SK-N-SH treated with all-trans-retinoic acid at 6 μM for 48 hours (cell line): ENCODE measurements at regions not wholly inside any gene's neighbourhood (a gene's known extent, or its start where the extent isn't known, plus 50 kb on each side); places are given as distances from the start of the nearest gene placed in this dataset.

Experiments
- CSDC2 ChIP-seq: fragments of 250-450 bp; sonication (Bioruptor Pico); IDR thresholded peaks from 2 replicates; pipeline ENCODE4 v1.5.0; 2020; ENCODE audit warnings: mild to moderate bottlenecking, moderate library complexity
- GLIS3 ChIP-seq: fragments of 250-450 bp; sonication (Bioruptor Pico); IDR thresholded peaks from 2 replicates; pipeline ENCODE4 v1.5.0; 2020; ENCODE audit warnings: mild to moderate bottlenecking, moderate library complexity
- OSR1 ChIP-seq: fragments of 250-450 bp; sonication (Bioruptor Pico); IDR thresholded peaks from 2 replicates; pipeline ENCODE4 v1.8.0; 2022; ENCODE audit warnings: moderate library complexity, mild to moderate bottlenecking, inconsistent platforms
- RARB ChIP-seq: fragments of 250-450 bp; sonication (Bioruptor Pico); IDR thresholded peaks from 2 replicates; pipeline ENCODE4 v1.8.0; 2021; ENCODE audit warnings: mild to moderate bottlenecking, moderate library complexity
- TCF4 ChIP-seq: fragments of 250-450 bp; sonication (Bioruptor Pico); IDR thresholded peaks from 2 replicates; pipeline ENCODE4 v1.8.0; 2021; ENCODE audit warnings: mild to moderate bottlenecking, moderate library complexity, borderline replicate concordance
- ZC3H10 ChIP-seq: fragments of 250-450 bp; sonication (Bioruptor Pico); IDR thresholded peaks from 2 replicates; pipeline ENCODE4 v1.5.1; 2021; ENCODE audit warnings: mild to moderate bottlenecking, moderate library complexity
- ZNF565 ChIP-seq: fragments of 450-650 bp; formaldehyde crosslinking; conservative IDR thresholded peaks from 2 replicates; pipeline ENCODE4 v1.5.0; 2020; ENCODE audit warnings: low read depth, mild to moderate bottlenecking, moderate library complexity
- ZNF8 ChIP-seq: fragments of 450-650 bp; formaldehyde crosslinking; IDR thresholded peaks from 2 replicates; pipeline ENCODE4 v1.5.0; 2020; ENCODE audit warnings: mild to moderate bottlenecking, moderate library complexity
- TF ChIP-seq, protein P1 (sequence below): fragments of 250-450 bp; sonication (Bioruptor Pico); IDR thresholded peaks from 2 replicates; pipeline ENCODE4 v1.5.1; 2021; ENCODE audit warnings: mild to moderate bottlenecking, moderate library complexity
- TF ChIP-seq, protein P2 (sequence below): fragments of 250-450 bp; sonication (Bioruptor Pico); IDR thresholded peaks from 2 replicates; pipeline ENCODE4 v1.8.0; 2020; ENCODE audit warnings: mild to moderate bottlenecking, moderate library complexity, borderline replicate concordance
- TF ChIP-seq, protein P3 (sequence below): fragments of 250-450 bp; sonication (Bioruptor Pico); IDR thresholded peaks from 2 replicates; pipeline ENCODE4 v1.5.1; 2020; ENCODE audit warnings: low read depth, mild to moderate bottlenecking, moderate library complexity

DNA sequence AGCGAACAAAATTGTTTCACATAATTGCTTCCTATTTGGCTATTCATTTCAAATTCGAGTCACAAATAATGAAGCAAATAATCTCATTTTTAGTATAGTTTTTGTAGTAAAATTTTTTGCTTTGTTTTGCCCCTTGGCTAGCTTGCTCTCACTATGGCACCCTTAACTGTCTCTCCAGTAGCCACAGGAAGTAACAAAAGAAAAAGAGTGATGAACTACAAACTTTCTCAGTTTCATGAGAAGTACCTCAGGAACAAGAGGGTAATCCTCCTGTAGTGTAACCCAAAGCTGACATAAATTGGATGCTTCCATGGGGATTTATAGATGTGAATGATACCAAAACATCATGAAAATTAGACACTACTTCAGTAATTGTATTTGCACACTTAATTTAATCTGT lies 242.9 kb downstream of the BARHL2 start:
- TF ChIP-seq, protein P1, sequence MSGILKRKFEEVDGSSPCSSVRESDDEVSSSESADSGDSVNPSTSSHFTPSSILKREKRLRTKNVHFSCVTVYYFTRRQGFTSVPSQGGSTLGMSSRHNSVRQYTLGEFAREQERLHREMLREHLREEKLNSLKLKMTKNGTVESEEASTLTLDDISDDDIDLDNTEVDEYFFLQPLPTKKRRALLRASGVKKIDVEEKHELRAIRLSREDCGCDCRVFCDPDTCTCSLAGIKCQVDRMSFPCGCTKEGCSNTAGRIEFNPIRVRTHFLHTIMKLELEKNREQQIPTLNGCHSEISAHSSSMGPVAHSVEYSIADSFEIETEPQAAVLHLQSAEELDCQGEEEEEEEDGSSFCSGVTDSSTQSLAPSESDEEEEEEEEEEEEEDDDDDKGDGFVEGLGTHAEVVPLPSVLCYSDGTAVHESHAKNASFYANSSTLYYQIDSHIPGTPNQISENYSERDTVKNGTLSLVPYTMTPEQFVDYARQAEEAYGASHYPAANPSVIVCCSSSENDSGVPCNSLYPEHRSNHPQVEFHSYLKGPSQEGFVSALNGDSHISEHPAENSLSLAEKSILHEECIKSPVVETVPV (CRISPR knock-in tag): no peak
- TF ChIP-seq GLIS3: no peak
- TF ChIP-seq, protein P2, sequence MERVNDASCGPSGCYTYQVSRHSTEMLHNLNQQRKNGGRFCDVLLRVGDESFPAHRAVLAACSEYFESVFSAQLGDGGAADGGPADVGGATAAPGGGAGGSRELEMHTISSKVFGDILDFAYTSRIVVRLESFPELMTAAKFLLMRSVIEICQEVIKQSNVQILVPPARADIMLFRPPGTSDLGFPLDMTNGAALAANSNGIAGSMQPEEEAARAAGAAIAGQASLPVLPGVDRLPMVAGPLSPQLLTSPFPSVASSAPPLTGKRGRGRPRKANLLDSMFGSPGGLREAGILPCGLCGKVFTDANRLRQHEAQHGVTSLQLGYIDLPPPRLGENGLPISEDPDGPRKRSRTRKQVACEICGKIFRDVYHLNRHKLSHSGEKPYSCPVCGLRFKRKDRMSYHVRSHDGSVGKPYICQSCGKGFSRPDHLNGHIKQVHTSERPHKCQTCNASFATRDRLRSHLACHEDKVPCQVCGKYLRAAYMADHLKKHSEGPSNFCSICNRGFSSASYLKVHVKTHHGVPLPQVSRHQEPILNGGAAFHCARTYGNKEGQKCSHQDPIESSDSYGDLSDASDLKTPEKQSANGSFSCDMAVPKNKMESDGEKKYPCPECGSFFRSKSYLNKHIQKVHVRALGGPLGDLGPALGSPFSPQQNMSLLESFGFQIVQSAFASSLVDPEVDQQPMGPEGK (CRISPR knock-in tag): no peak
- no peak for TF ChIP-seq ZNF8
- TF ChIP-seq, protein P3, sequence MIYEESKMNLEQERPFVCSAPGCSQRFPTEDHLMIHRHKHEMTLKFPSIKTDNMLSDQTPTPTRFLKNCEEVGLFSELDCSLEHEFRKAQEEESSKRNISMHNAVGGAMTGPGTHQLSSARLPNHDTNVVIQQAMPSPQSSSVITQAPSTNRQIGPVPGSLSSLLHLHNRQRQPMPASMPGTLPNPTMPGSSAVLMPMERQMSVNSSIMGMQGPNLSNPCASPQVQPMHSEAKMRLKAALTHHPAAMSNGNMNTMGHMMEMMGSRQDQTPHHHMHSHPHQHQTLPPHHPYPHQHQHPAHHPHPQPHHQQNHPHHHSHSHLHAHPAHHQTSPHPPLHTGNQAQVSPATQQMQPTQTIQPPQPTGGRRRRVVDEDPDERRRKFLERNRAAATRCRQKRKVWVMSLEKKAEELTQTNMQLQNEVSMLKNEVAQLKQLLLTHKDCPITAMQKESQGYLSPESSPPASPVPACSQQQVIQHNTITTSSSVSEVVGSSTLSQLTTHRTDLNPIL (CRISPR knock-in tag): no peak
- no peak for TF ChIP-seq TCF4 (CRISPR knock-in tag)
- no peak for TF ChIP-seq CSDC2
- TF ChIP-seq ZNF565 (CRISPR knock-in tag): no peak
- no peak for TF ChIP-seq RARB (CRISPR knock-in tag)
- no peak for TF ChIP-seq OSR1 (CRISPR knock-in tag)
- no peak for TF ChIP-seq ZC3H10
